ENCODE measurements at regions not wholly inside any gene's neighbourhood (a gene's known extent, or its start where the extent isn't known, plus 50 kb on each side); places are given as distances from the start of the nearest gene placed in this dataset.

GRCh38 chr7:47088329-47089067, 493.4 kb downstream of the TNS3 start:
- Histone ChIP-seq H4K91ac (replicated peaks; ENCODE audit: insufficient read length, low read length) (no peak overlapping the region), H3K27ac (ENCODE audit: low read depth, low read length) (no peak overlapping the region), H2BK120ac (replicated peaks; ENCODE audit: low read depth, low read length) (no peak overlapping the region), H2BK12ac (ENCODE audit: low read depth, low read length) (0 out of 2 replicates have a peak overlapping the region, but pooled peaks have one; percentile 52), H3K36me3 (ENCODE audit: control insufficient read depth in 2 of 4, insufficient read depth in 4 of 4, low read length in 3 of 4) (no peaks in the 10 kb centered on the region), H2BK15ac (ENCODE audit: low read length) (no peak overlapping the region), H3K79me1 (ENCODE audit: low read depth, low read length) (no peaks in the 10 kb centered on the region), H3K56ac (replicated peaks; ENCODE audit: insufficient read length, low read depth, low read length) (no peak overlapping the region), H3K4me3 (ENCODE audit: extremely low read depth in 1 of 4, insufficient read depth in 2 of 4, low read depth in 3 of 4, low read length in 4 of 4) (no peak overlapping the region), H4K20me1 (replicated peaks in 1 of 2; ENCODE audit: control insufficient read depth in 1 of 2, insufficient read depth in 2 of 2, low read length in 2 of 2) (no peaks in the 10 kb centered on the region), H3K23ac (ENCODE audit: insufficient read length) (no peak overlapping the region), H2BK5ac (ENCODE audit: low read depth, low read length) (no peak overlapping the region), H3K14ac (ENCODE audit: insufficient read length) (no peak overlapping the region), H3K79me2 (ENCODE audit: control insufficient read depth in 1 of 2, insufficient read depth in 2 of 2, low read length in 2 of 2) (no peaks in the 10 kb centered on the region), H2AK5ac (ENCODE audit: low read depth, low read length) (no peak overlapping the region), H3K27me3 (replicated peaks in 1 of 4; ENCODE audit: control insufficient read depth in 3 of 4, extremely low read depth in 1 of 4, insufficient read depth in 3 of 4, low read length in 3 of 4) (no peaks in the 10 kb centered on the region; a peak in 1 of 7 replicates), H4K8ac (ENCODE audit: extremely low read depth, insufficient read depth, low read length) (no peak overlapping the region), H2BK20ac (ENCODE audit: low read length) (no peak overlapping the region), H3K9me3 (ENCODE audit: insufficient read depth in 2 of 2, low read depth in 1 of 2, low read length in 1 of 2) (no peaks in the 10 kb centered on the region), H3K4me1 (replicated peaks in 1 of 4; ENCODE audit: control insufficient read depth in 3 of 4, insufficient read depth in 4 of 4, low read length in 3 of 4) (no peaks in the 10 kb centered on the region), H2AFZ (ENCODE audit: low read length) (peak overlapping the region; percentile 28; the same call in 1 of the 2 replicates), H3K4ac (replicated peaks; ENCODE audit: insufficient read length, low read depth, low read length) (no peak overlapping the region), H4K5ac (ENCODE audit: insufficient read length, low read depth, low read length) (no peak overlapping the region), H3K9ac (replicated peaks in 1 of 4; ENCODE audit: extremely low read depth in 1 of 4, low read depth in 3 of 4, low read length in 3 of 4) (no peak overlapping the region), H3K23me2 (ENCODE audit: low read depth, low read length) (no peaks in the 10 kb centered on the region), H3K4me2 (ENCODE audit: insufficient read depth in 1 of 2, low read depth in 2 of 2, low read length in 2 of 2) (no peak overlapping the region), H3K18ac (ENCODE audit: extremely low read depth, low read length) (no peak overlapping the region)
- DNase-seq (ENCODE audit: low read depth in 1 of 2, low spot score in 2 of 2) = peak; percentile 15 to 63
- TF ChIP-seq, protein P1, sequence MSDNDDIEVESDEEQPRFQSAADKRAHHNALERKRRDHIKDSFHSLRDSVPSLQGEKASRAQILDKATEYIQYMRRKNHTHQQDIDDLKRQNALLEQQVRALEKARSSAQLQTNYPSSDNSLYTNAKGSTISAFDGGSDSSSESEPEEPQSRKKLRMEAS (IDR thresholded peaks at IDR 0.05) = peak; percentile 88
- TF ChIP-seq RAD21 (IDR thresholded peaks at IDR 0.05 in 1 of 2, conservative IDR thresholded peaks at IDR 0.05 in 1 of 2; ENCODE audit: low read depth in 2 of 2, low read length in 2 of 2) (peak; percentile 96 to 97), CTCF (IDR thresholded peaks at IDR 0.05; ENCODE audit: control extremely low read depth in 1 of 3, insufficient read depth in 1 of 3, low read depth in 1 of 3, low read length in 3 of 3) (peak; percentile 70 to 77 (median 72)), BACH1 (IDR thresholded peaks at IDR 0.05; ENCODE audit: low read length) (no peak), TEAD4 (IDR thresholded peaks at IDR 0.05; ENCODE audit: low read depth, low read length) (peak; percentile 89), E2F6 (IDR thresholded peaks at IDR 0.05) (peak; percentile 71), SP1 (IDR thresholded peaks at IDR 0.05; ENCODE audit: low read depth, low read length) (no peak), JUND (IDR thresholded peaks at IDR 0.05; ENCODE audit: low read length) (0 out of 2 replicates have a peak, but pooled peaks have one; percentile 20), YY1 (IDR thresholded peaks at IDR 0.05; ENCODE audit: low read depth, low read length) (peak; percentile 76)
- CTCF ChIA-PET (ENCODE audit: partially characterized antibody) = interaction anchor here (0.5 to 3.2 kb wide), 18 partner anchors 9 to 1170 kb away, joined by 3 to 19 read pairs (median 4); no protein-coding TSS in a partner anchor
- peak; percentile 90 for FAIRE-seq
- POLR2A ChIA-PET (ENCODE audit: partially characterized antibody) = no interaction called here
- 45% methylated on average over 14 of the region's 14 CpGs; no CpG with 5 or more reads in 1 of the 2 experiments for WGBS, 2 experiments (ENCODE audit: extremely low coverage in 1 of 2, insufficient coverage in 1 of 2, insufficient read length in 1 of 2, insufficient replicate concordance in 2 of 2, low coverage in 1 of 2, low lambda C conversion rate in 2 of 2, missing lambda C conversion rate in 1 of 2)

All from H1 (cell line).